ENCODE measurements at regions not wholly inside any gene's neighbourhood (a gene's known extent, or its start where the extent isn't known, plus 50 kb on each side); places are given as distances from the start of the nearest gene placed in this dataset.

GRCh38 chr2:212841460-212841859, 302.9 kb upstream of the ERBB4 start:
- no peak overlapping the region for H2AFZ ChIP-seq (ENCODE audit: low read length)
- no peaks in the 10 kb centered on the region for H3K9me2 ChIP-seq (ENCODE audit: low read depth, low read length)
- H3K27ac ChIP-seq (ENCODE audit: low read depth, low read length, poor library complexity, severe bottlenecking) = no peak overlapping the region
- H3K4me1 ChIP-seq (ENCODE audit: insufficient read depth, low read length, severe bottlenecking) = no peaks in the 10 kb centered on the region
- no peaks in the 10 kb centered on the region for H3K9me3 ChIP-seq (ENCODE audit: low read length)
- H3K36me3 ChIP-seq (ENCODE audit: insufficient read depth, low read length) = no peaks in the 10 kb centered on the region
- H3K27me3 ChIP-seq (ENCODE audit: insufficient read depth, low read length) = no peaks in the 10 kb centered on the region
- no peak overlapping the region for H3K9ac ChIP-seq (ENCODE audit: low read length)
- H4K20me1 ChIP-seq (ENCODE audit: insufficient read depth, low read length) = no peaks in the 10 kb centered on the region
- H3K79me2 ChIP-seq (ENCODE audit: insufficient read depth, low read length) = no peaks in the 10 kb centered on the region
- H3K4me2 ChIP-seq (ENCODE audit: low read length) = no peak overlapping the region
- no peak overlapping the region for H3K4me3 ChIP-seq (ENCODE audit: low read depth, low read length, poor library complexity, severe bottlenecking)
- no peaks in the 10 kb centered on the region for H3F3A ChIP-seq (ENCODE audit: insufficient read depth, low read length)
- TF ChIP-seq CTCF (IDR thresholded peaks at IDR 0.05; ENCODE audit: low read length) = no peak
- TF ChIP-seq EZH2 (IDR thresholded peaks at IDR 0.05; ENCODE audit: borderline replicate concordance, low read length) = no peak

GRCh38 chr2:212832211-212833195, 293.9 kb upstream of the ERBB4 start:
- no peaks in the 10 kb centered on the region for H3K9me2 ChIP-seq (ENCODE audit: low read depth, low read length)
- no peak overlapping the region for H3K27ac ChIP-seq (ENCODE audit: low read depth, low read length, poor library complexity, severe bottlenecking)
- no peak for TF ChIP-seq EZH2 (IDR thresholded peaks at IDR 0.05; ENCODE audit: borderline replicate concordance, low read length)
- H3K9me3 ChIP-seq (ENCODE audit: low read length) = no peaks in the 10 kb centered on the region
- no peak overlapping the region for H3K9ac ChIP-seq (ENCODE audit: low read length)
- H4K20me1 ChIP-seq (ENCODE audit: insufficient read depth, low read length) = no peaks in the 10 kb centered on the region
- no peaks in the 10 kb centered on the region for H3F3A ChIP-seq (ENCODE audit: insufficient read depth, low read length)
- H2AFZ ChIP-seq (ENCODE audit: low read length) = no peak overlapping the region
- H3K4me2 ChIP-seq (ENCODE audit: low read length) = no peak overlapping the region
- H3K4me1 ChIP-seq (ENCODE audit: insufficient read depth, low read length, severe bottlenecking) = no peaks in the 10 kb centered on the region
- no peak overlapping the region for H3K4me3 ChIP-seq (ENCODE audit: low read depth, low read length, poor library complexity, severe bottlenecking)
- H3K27me3 ChIP-seq (ENCODE audit: insufficient read depth, low read length) = no peaks in the 10 kb centered on the region
- no peaks in the 10 kb centered on the region for H3K36me3 ChIP-seq (ENCODE audit: insufficient read depth, low read length)
- H3K79me2 ChIP-seq (ENCODE audit: insufficient read depth, low read length) = no peaks in the 10 kb centered on the region

- Histone ChIP-seq H3K4me1 (ENCODE audit: insufficient read depth, low read length, severe bottlenecking) (no peaks in the 10 kb centered on the region), H3K4me3 (ENCODE audit: low read depth, low read length, poor library complexity, severe bottlenecking) (no peak overlapping the region), H3K9me3 (ENCODE audit: low read length) (no peaks in the 10 kb centered on the region), H3F3A (ENCODE audit: insufficient read depth, low read length) (no peaks in the 10 kb centered on the region), H3K36me3 (ENCODE audit: insufficient read depth, low read length) (no peaks in the 10 kb centered on the region), H2AFZ (ENCODE audit: low read length) (no peak overlapping the region), H3K4me2 (ENCODE audit: low read length) (no peak overlapping the region), H3K27me3 (ENCODE audit: insufficient read depth, low read length) (no peaks in the 10 kb centered on the region), H3K9me2 (ENCODE audit: low read depth, low read length) (no peaks in the 10 kb centered on the region), H3K9ac (ENCODE audit: low read length) (no peak overlapping the region), H4K20me1 (ENCODE audit: insufficient read depth, low read length) (no peaks in the 10 kb centered on the region), H3K79me2 (ENCODE audit: insufficient read depth, low read length) (no peaks in the 10 kb centered on the region), H3K27ac (ENCODE audit: low read depth, low read length, poor library complexity, severe bottlenecking) (no peak overlapping the region)
- TF ChIP-seq CTCF (IDR thresholded peaks at IDR 0.05; ENCODE audit: low read length) (no peak), EZH2 (IDR thresholded peaks at IDR 0.05; ENCODE audit: borderline replicate concordance, low read length) (no peak)
Observed at GRCh38 chr2:212831671-212832199, 293.1 kb upstream of the ERBB4 start.
